ENCODE measurements at regions not wholly inside any gene's neighbourhood (a gene's known extent, or its start where the extent isn't known, plus 50 kb on each side); places are given as distances from the start of the nearest gene placed in this dataset.

DNA sequence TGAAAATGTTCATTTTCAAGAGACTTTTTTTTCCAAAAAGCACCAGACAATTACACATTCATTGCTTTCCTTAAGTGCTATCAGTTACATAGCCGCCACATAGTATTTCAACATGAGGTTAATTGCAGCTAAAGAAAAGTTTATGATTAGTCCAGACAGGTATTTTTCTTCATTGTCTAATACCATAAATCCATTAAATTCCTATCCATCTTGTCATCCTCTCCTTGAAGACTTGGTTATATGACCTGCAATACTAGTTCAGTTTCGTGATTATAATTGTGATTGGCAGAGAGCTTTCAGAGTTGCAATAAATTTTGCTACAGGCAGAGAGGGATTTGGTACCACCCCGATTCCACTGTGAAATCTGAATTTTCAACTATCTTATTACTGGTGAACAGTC is 437.7 kb downstream of the GPATCH2 start:
- no peak for TF ChIP-seq POLR2A (IDR thresholded peaks at IDR 0.05; ENCODE audit: low read length)
- TF ChIP-seq SMC3 (IDR thresholded peaks at IDR 0.05) = no peak
- no peak for TF ChIP-seq PHF8 (IDR thresholded peaks at IDR 0.05; ENCODE audit: borderline replicate concordance, low read depth)

All from A549 (cell line).